ENCODE measurements at regions not wholly inside any gene's neighbourhood (a gene's known extent, or its start where the extent isn't known, plus 50 kb on each side); places are given as distances from the start of the nearest gene placed in this dataset.

DNA sequence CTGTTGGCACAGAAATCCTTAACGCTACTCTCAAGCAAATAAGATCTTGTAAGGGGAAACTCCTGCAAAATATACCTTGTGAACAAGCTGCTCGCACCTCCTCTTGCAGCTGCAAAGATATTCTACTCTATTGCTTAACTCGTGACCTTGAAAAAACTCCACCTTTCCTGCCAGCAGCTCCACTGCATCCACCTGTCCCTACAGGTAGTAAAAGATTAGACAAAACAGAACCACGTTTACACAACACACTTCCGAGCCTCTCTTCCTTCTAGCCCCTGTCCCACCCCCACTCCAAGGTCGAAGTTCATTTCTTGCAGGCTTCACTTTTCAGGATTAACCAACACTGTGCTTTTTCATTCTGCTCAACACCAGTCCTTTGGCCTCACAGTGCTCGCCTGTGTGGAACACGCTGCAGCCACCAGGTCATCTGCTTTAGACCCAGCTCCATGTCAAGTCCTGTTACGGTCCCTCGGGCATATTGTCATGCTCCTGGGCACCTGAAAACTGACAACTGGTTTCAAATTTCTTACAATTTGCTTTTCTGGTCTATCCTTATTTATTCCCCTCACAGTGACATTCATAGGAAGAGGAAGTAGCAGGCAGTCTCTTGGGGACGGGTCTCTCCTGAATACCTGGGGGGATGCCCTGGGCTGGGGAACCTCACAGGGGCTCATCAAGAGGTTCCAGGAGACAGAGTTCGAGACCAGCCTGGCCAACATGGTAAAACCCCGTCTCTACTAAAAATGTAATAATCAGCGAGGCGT lies 165.8 kb upstream of the KLF14 start:
- no peaks in the 10 kb centered on the region for H3K9me3 ChIP-seq
- H3K4me1 ChIP-seq, result peaks cover 10 to 65% of the 10 kb centered on the region in 2 donors
- H3K4me3 ChIP-seq, result no peak overlapping the region
- TF ChIP-seq POLR2A (IDR thresholded peaks at IDR 0.05) (no peak), CTCF (IDR thresholded peaks at IDR 0.05) (peak in 1 of 3 donors; percentile 9)
- DNase-seq (ENCODE audit: low spot score in 2 of 2), result no peak
- intact Hi-C loops (cut with DNase I; ENCODE audit: low total_unique reads), result no loop called here
- peak overlapping the region; percentile 82 to 91 for H3K27ac ChIP-seq
- H3K36me3 ChIP-seq, result no peaks in the 10 kb centered on the region
- no peaks in the 10 kb centered on the region for H3K27me3 ChIP-seq

- Histone ChIP-seq H3K27me3 (no peaks in the 10 kb centered on the region), H3K27ac (peak overlapping the region; percentile 82 to 91), H3K36me3 (no peaks in the 10 kb centered on the region), H3K4me3 (no peak overlapping the region), H3K4me1 (peaks cover 11 to 63% of the 10 kb centered on the region in 2 donors), H3K9me3 (no peaks in the 10 kb centered on the region)
- TF ChIP-seq CTCF (IDR thresholded peaks at IDR 0.05), result no peak
- no peak for TF ChIP-seq POLR2AphosphoS5 (IDR thresholded peaks at IDR 0.05)
- no peak for TF ChIP-seq POLR2A (IDR thresholded peaks at IDR 0.05)
- no peak for DNase-seq (ENCODE audit: low spot score in 2 of 2)
- intact Hi-C loops (cut with DNase I; ENCODE audit: low total_unique reads), result no loop called here
Measured at GRCh38 chr7:130900471-130901076, 166.6 kb upstream of the KLF14 start.

- intact Hi-C loops (cut with DNase I; ENCODE audit: low total_unique reads), result no loop called here
- Histone ChIP-seq H3K27me3 (no peaks in the 10 kb centered on the region), H3K4me3 (peak overlapping the region in 2 of 3 donors; percentile 6 to 14), H3K4me1 (peaks cover 11 to 63% of the 10 kb centered on the region in 2 donors), H3K36me3 (no peaks in the 10 kb centered on the region), H3K27ac (peak overlapping the region; percentile 82 to 91), H3K9me3 (no peaks in the 10 kb centered on the region)
- TF ChIP-seq CTCF (IDR thresholded peaks at IDR 0.05), result peak in 1 of 3 donors; percentile 5
- no peak for TF ChIP-seq POLR2AphosphoS5 (IDR thresholded peaks at IDR 0.05)
- peak; percentile 66 to 94 for DNase-seq (ENCODE audit: low spot score in 2 of 2)
Measured at GRCh38 chr7:130901209-130901783, 167.3 kb upstream of the KLF14 start.

GRCh38 chr7:130902755-130903357 lies 168.8 kb upstream of the KLF14 start:
- peaks cover 11 to 49% of the 10 kb centered on the region in 2 donors for H3K4me1 ChIP-seq
- H3K27ac ChIP-seq, result peak overlapping the region; percentile 82 to 91
- intact Hi-C loops (cut with DNase I; ENCODE audit: low total_unique reads), result no loop called here

More at GRCh38 chr7:130902755-130903357, 168.8 kb upstream of the KLF14 start:
- TF ChIP-seq POLR2A (IDR thresholded peaks at IDR 0.05) (no peak), CTCF (IDR thresholded peaks at IDR 0.05) (no peak), POLR2AphosphoS5 (IDR thresholded peaks at IDR 0.05) (no peak)
- DNase-seq (ENCODE audit: low spot score in 2 of 2), result no peak
- H3K4me3 ChIP-seq, result no peak overlapping the region
- no peaks in the 10 kb centered on the region for H3K27me3 ChIP-seq
- no peaks in the 10 kb centered on the region for H3K9me3 ChIP-seq
- H3K36me3 ChIP-seq, result no peaks in the 10 kb centered on the region
